H1 (cell line): ENCODE measurements at regions not wholly inside any gene's neighbourhood (a gene's known extent, or its start where the extent isn't known, plus 50 kb on each side); places are given as distances from the start of the nearest gene placed in this dataset.

Source experiments
- ASH2L ChIP-seq: fragments of 200-600, 300-600 bp; sonication (generic); IDR thresholded peaks from one replicate; pipeline ENCODE4 v1.7.1; 2017; ENCODE audit warnings: low read length
- EGR1 ChIP-seq: IDR thresholded peaks from 2 replicates; pipeline ENCODE4 v1.6.1; 2011; ENCODE audit warnings: low read depth, low read length, borderline replicate concordance
- EP300 ChIP-seq, 2 experiments: IDR thresholded peaks; 1 replicate in 1 of 2; 2 replicates in 1 of 2; pipeline ENCODE4 v1.6.1; 2011 to 2012; ENCODE audit warnings: low read depth in 2 of 2, low read length in 2 of 2, mild to moderate bottlenecking in 2 of 2, borderline replicate concordance in 1 of 2, inconsistent platforms in 1 of 2, moderate library complexity in 1 of 2
- NRF1 ChIP-seq: IDR thresholded peaks from 2 replicates; pipeline ENCODE4 v1.6.1; 2011; ENCODE audit warnings: mild to moderate bottlenecking, low read depth, low read length, improper control_type of control experiment
- RXRA ChIP-seq: IDR thresholded peaks from 2 replicates; pipeline ENCODE4 v1.6.1; 2011; ENCODE audit warnings: low read depth, mild to moderate bottlenecking, low read length, moderate library complexity; ENCODE audit not compliant: insufficient read depth
- SP4 ChIP-seq: IDR thresholded peaks from 2 replicates; pipeline ENCODE4 v1.6.1; 2012; ENCODE audit warnings: low read length, inconsistent platforms
- TAF1 ChIP-seq: IDR thresholded peaks from 2 replicates; pipeline ENCODE4 v1.6.1; 2011; ENCODE audit warnings: mild to moderate bottlenecking, low read depth, low read length
- TF ChIP-seq, protein P1 (sequence below): fragments of 300-600 bp; sonication (generic); IDR thresholded peaks from 2 replicates; pipeline ENCODE4 v1.7.1; 2012; ENCODE audit warnings: low read length, moderate library complexity, mild to moderate bottlenecking, inconsistent platforms; ENCODE audit not compliant: insufficient replicate concordance
- TF ChIP-seq, protein P2 (sequence below): IDR thresholded peaks from 2 replicates; pipeline ENCODE4 v1.6.1; 2011; ENCODE audit warnings: low read depth, mild to moderate bottlenecking, low read length; ENCODE audit not compliant: insufficient read depth
- TF ChIP-seq, protein P3 (sequence below): IDR thresholded peaks from 2 replicates; pipeline ENCODE4 v1.6.1; 2012; ENCODE audit warnings: inconsistent platforms

DNA sequence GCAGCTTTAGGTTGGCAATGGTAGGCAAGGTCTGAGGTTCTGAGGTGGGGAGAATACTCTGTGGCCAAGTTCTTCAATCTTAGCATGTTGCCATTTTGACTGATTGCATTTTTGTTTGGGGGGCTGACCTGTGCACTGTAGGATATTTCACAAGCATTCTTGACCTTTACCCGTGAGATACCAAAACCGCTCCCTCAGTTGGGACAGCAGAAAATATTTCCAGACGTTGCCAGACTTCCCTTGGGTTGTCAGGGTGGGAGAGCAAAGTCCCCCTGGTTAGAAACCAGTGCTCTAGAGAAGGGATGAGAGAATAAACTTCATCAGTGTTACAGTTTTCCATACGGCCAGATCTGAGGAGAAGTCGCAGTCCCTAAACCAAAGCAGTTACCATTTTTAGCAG, 279.6 kb downstream of the TFAP2B start (continued):
- TF ChIP-seq, protein P1, sequence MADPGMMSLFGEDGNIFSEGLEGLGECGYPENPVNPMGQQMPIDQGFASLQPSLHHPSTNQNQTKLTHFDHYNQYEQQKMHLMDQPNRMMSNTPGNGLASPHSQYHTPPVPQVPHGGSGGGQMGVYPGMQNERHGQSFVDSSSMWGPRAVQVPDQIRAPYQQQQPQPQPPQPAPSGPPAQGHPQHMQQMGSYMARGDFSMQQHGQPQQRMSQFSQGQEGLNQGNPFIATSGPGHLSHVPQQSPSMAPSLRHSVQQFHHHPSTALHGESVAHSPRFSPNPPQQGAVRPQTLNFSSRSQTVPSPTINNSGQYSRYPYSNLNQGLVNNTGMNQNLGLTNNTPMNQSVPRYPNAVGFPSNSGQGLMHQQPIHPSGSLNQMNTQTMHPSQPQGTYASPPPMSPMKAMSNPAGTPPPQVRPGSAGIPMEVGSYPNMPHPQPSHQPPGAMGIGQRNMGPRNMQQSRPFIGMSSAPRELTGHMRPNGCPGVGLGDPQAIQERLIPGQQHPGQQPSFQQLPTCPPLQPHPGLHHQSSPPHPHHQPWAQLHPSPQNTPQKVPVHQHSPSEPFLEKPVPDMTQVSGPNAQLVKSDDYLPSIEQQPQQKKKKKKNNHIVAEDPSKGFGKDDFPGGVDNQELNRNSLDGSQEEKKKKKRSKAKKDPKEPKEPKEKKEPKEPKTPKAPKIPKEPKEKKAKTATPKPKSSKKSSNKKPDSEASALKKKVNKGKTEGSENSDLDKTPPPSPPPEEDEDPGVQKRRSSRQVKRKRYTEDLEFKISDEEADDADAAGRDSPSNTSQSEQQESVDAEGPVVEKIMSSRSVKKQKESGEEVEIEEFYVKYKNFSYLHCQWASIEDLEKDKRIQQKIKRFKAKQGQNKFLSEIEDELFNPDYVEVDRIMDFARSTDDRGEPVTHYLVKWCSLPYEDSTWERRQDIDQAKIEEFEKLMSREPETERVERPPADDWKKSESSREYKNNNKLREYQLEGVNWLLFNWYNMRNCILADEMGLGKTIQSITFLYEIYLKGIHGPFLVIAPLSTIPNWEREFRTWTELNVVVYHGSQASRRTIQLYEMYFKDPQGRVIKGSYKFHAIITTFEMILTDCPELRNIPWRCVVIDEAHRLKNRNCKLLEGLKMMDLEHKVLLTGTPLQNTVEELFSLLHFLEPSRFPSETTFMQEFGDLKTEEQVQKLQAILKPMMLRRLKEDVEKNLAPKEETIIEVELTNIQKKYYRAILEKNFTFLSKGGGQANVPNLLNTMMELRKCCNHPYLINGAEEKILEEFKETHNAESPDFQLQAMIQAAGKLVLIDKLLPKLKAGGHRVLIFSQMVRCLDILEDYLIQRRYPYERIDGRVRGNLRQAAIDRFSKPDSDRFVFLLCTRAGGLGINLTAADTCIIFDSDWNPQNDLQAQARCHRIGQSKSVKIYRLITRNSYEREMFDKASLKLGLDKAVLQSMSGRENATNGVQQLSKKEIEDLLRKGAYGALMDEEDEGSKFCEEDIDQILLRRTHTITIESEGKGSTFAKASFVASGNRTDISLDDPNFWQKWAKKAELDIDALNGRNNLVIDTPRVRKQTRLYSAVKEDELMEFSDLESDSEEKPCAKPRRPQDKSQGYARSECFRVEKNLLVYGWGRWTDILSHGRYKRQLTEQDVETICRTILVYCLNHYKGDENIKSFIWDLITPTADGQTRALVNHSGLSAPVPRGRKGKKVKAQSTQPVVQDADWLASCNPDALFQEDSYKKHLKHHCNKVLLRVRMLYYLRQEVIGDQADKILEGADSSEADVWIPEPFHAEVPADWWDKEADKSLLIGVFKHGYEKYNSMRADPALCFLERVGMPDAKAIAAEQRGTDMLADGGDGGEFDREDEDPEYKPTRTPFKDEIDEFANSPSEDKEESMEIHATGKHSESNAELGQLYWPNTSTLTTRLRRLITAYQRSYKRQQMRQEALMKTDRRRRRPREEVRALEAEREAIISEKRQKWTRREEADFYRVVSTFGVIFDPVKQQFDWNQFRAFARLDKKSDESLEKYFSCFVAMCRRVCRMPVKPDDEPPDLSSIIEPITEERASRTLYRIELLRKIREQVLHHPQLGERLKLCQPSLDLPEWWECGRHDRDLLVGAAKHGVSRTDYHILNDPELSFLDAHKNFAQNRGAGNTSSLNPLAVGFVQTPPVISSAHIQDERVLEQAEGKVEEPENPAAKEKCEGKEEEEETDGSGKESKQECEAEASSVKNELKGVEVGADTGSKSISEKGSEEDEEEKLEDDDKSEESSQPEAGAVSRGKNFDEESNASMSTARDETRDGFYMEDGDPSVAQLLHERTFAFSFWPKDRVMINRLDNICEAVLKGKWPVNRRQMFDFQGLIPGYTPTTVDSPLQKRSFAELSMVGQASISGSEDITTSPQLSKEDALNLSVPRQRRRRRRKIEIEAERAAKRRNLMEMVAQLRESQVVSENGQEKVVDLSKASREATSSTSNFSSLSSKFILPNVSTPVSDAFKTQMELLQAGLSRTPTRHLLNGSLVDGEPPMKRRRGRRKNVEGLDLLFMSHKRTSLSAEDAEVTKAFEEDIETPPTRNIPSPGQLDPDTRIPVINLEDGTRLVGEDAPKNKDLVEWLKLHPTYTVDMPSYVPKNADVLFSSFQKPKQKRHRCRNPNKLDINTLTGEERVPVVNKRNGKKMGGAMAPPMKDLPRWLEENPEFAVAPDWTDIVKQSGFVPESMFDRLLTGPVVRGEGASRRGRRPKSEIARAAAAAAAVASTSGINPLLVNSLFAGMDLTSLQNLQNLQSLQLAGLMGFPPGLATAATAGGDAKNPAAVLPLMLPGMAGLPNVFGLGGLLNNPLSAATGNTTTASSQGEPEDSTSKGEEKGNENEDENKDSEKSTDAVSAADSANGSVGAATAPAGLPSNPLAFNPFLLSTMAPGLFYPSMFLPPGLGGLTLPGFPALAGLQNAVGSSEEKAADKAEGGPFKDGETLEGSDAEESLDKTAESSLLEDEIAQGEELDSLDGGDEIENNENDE, result no peak
- TF ChIP-seq, protein P2, sequence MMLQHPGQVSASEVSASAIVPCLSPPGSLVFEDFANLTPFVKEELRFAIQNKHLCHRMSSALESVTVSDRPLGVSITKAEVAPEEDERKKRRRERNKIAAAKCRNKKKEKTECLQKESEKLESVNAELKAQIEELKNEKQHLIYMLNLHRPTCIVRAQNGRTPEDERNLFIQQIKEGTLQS, result no peak
- no peak for TF ChIP-seq SP4
- TF ChIP-seq ASH2L, result no peak
- TF ChIP-seq, protein P3, sequence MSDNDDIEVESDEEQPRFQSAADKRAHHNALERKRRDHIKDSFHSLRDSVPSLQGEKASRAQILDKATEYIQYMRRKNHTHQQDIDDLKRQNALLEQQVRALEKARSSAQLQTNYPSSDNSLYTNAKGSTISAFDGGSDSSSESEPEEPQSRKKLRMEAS, result no peak
- TF ChIP-seq NRF1, result no peak
- no peak for TF ChIP-seq RXRA
- TF ChIP-seq TAF1, result no peak
- TF ChIP-seq EGR1, result no peak
- TF ChIP-seq EP300 (IDR thresholded peaks at IDR 0.05; ENCODE audit: borderline replicate concordance in 1 of 2, low read depth in 2 of 2, low read length in 2 of 2), result no peak
